COLO668 (cell line): ENCODE measurements at regions not wholly inside any gene's neighbourhood (a gene's known extent, or its start where the extent isn't known, plus 50 kb on each side); places are given as distances from the start of the nearest gene placed in this dataset.

ENCODE experiments used
- DNase-seq: peaks from one replicate; lab custom pipeline; 2025; ENCODE audit not compliant: unreplicated experiment; lab: John Stamatoyannopoulos, UW

GRCh38 chr13:85896516-85897450 is 97.6 kb upstream of the SLITRK6 start:
- no peak for DNase-seq

- no peak for DNase-seq
Measured at GRCh38 chr13:85887406-85887805, 88.2 kb upstream of the SLITRK6 start.

DNA sequence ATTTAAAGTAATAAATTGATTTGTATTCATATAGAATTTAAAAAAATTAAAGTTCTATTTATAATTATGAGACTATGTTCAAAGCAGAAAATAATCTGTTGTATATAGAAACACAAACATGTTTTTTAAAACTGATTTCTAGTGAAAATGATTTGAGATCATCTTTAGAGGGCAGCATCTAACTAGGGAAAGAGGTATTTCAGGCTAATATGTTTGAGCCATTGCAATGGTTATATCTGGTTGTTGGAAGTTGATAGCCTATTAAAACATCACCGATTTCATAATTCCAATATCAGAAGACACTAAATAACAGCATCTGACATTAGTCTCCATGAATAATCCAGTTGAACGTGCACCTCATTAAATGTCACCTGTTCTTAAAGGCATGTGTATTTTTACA is 79.8 kb upstream of the SLITRK6 start:
- no peak for DNase-seq

- peak; percentile 37 for DNase-seq
Measured at GRCh38 chr13:85864963-85865530, 65.8 kb upstream of the SLITRK6 start.

GRCh38 chr13:85853901-85854663 is 54.9 kb upstream of the SLITRK6 start:
- no peak for DNase-seq

- DNase-seq, result no peak
Measured at GRCh38 chr13:85853161-85853894, 54.1 kb upstream of the SLITRK6 start.
